NCI-H1417 treated with DMSO at 0.1 percent for 48 hours (cell line): ENCODE measurements at regions not wholly inside any gene's neighbourhood (a gene's known extent, or its start where the extent isn't known, plus 50 kb on each side); places are given as distances from the start of the nearest gene placed in this dataset.
"Not testable (repeated sequence)": the region's sequence is repeated elsewhere in the genome, so short reads cannot be mapped to it uniquely, and the experiment has no call there.

Experiments
- DNase-seq: peaks from one replicate; lab custom pipeline; 2025; lab: John Stamatoyannopoulos, UW

DNA sequence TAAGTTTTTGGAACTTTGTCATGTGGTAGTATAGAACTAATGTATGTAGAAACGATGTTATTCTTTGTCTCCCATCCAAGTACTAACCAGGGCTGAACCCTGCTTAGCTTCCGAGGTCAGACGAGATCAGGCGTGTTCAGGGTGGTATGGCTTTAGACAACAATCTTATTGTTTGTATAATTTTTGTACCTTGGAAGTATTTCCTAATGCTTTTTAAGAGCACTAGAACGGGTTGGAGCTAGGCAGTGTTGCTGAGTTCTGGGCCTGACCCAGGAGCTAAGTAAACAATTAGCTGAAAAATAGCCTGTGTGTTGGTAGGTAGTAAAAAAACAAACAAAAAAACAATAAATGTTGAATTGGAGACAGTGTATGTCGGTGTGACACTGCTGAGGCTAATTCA lies 244.3 kb downstream of the EMP1 start:
- DNase-seq, result no peak

DNA sequence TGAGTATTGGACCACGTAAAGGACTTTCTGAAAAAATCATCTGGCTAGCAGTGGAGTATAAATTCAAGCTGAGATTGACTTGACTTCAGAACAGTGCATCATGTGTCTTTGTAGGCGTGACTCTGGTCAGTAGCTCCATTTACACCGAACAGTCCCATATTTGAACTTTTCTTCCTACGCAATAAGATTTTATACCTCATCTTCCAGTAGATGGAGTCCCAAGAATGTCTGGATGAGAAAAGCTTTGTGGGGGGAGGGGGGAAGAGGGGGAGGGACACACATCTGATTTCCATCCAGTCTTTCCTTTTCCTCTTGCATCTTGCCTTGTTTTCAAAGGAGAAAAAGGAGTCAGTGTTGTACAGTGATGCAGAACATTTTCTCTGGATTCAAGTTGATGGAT lies 241.0 kb downstream of the EMP1 start:
- no peak for DNase-seq

DNA sequence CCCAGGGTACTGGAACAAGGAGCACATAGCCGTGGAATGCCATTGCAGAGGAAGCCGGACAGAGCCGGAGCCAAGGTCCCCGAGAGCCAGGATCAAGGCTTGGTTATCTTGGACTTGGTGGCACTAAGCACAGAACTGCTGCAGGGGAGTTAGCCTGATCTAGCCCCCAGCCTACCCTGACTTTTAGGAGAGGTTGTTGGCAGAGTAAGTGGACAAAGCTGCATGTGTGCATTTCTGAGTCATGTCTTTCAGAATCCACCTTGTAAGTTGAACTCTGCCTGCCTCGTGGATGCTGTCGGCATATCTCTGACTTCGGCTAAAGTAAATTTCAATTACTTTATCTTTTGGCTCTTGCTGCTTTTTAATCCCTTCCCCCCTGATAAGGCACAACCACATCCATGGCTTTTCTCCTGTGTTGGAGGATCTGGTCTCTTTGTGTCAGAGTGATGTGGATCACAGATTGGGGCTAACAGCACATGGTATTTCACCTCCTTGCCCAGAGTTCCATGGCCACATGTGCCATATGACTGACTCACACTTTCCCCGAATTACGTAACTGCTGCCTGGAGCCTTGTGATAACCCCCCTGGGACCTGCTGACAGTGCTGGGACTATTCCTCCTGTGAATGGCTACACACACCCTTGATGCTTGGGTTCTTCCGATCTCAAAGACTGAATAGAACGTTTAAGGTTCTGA lies 240.3 kb downstream of the EMP1 start:
- DNase-seq, result no peak

DNA sequence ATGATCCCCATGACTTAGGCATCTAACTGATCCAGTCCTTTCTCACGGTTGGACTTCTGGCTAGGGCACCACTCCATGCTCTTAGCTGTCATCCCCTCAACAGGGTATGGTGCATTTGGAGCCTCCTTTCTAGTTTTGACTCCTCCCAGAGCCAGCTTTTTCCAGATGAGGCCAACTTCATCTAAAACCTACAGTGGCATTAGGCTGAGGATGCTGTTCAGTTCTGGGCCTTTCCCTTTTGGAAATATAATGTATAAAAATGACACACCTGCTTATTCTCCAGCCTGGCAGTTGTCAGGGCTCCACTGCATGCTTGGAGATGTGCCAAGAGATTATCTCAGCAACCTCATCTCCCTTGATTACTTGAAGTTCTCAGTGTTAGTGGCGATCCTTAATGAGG lies 239.7 kb downstream of the EMP1 start:
- no peak for DNase-seq

DNA sequence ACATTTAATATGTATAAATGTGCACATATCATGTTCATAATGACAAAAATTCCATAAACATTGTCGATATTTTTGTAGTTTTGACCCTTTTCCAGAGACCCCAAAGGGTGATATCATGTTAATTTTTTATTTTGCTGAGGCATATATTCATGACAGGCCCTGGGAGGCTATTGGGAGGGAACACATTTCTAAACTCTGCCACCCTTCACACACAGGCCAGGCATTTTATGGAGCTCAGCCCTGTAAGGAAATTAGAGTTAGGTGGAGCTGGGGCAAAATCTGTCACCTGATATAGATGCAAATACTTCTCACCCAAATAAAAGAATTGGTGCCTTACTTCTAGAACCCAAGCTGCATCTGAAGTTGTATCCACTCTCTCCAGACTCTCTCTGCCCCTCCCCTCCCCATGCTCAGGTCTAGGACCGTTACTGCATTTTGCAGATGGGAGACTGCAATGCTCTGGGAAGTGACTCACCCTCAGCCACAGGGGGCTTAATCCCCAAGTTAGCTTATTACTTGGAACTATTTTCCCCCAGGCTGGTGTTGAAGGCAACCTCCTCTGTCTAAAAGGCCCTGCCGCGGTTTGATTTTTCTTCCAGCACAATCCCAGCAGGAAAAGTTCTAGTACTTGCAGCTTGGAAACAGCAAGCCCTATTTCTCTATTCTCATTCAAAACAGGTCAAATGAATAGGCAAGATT lies 238.9 kb downstream of the EMP1 start:
- no peak for DNase-seq

DNA sequence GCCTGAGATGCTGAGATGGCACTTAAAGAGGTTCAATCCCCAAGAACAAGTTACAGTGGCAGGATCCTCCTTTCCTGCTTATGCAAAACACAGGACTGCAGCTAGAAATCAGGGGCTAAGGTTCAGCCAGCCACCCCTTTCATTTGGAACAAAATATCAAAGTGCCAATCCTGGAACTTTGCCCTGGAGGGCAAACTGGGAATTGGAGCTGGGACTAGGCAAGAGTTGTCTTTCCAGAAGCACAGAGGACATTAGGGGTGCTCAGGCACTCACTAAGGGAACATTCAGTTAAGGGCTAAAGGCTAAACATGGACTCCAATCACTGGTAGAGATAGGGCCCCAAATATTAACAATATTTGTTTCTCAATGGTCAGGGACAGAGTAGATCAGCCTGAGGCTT lies 237.2 kb downstream of the EMP1 start:
- no peak for DNase-seq

DNA sequence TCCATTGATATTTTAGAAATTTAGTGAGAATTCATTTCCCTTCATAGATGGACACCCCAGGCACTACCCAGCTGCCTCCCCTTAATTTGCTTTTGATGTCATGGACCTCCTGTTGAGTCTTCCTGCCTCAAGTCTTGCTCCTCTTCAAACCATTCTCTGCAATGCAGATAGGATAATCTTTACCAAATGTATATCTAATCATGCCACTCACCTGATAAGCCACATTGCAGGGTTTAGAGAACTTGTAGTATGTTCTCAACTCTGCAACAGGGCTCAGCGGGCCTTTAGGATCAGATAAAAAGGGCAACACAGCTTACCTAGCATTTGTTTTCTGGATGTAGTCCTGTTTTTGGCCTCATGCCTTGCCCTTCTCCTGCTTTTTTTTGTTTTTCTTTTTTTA lies 234.5 kb downstream of the EMP1 start:
- DNase-seq, result no peak

DNA sequence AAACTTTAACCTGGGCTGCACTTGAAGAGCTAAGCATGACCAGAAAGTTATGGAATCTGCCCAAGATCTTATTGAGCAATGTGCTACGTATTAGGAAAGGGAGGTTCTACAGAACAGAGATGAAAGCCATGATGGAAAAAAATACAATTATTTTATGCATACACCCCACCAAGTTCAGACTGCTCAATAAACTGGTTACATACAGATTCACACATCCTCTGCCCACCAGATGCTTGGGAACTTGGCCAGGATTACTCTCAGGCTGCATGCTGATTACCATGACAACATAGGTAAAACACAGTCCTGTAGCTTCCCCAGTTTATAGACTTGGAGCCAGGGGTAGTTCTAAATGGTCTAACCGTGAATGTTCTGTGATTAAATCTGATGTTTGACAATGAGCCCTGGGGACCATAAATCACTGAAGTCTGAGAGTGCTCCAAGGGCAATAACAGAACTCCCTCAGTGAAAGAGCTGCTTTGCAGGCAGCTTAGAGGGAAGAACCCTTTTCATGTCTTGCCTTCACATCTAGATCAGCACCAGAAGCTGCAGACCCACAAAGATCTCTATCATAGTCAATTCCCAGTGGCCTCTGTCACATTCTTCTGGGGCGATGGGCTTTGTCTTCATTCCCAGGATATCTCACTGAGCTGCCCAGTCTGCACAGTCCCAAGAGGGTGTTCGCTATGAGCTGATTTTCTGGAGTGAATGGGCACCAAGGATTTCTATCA lies 232.2 kb downstream of the EMP1 start:
- DNase-seq, result no peak

DNA sequence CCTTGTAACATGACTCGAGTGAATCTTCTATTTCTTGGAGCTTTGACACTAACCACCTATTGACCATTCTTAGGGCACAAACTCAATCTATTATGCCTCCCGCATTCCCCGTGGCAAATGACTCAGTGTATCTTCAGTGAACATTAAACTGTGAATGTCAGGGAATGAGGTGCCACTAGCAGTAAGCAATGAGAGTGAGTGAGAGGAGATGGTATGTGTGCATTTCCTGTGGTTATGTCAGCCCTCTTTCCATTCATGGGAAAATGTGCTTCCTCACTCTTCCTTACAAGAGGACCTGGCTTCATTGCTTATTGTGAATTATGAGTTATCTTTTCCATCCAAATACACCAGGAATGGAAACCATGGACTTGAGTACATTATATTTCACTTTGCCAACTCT lies 229.2 kb downstream of the EMP1 start:
- DNase-seq, result no peak

DNA sequence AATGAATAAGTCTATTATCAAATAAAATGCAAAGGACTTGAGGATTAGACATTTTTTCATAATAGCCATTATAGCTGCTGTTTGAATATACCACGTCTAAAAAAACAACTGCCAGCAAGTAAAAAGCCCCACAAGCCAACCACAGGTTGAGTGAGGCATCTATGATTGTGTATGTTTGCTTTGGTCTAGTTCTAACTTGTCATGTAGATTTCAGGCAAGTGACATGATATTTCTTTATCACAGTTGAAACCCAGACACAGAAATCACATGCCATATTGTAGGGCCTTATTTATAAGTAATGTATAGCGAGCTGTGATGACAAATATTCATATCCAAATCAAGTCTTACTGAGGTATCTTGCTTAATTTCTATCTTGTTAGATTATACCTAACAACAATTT lies 225.8 kb downstream of the EMP1 start:
- no peak for DNase-seq

DNA sequence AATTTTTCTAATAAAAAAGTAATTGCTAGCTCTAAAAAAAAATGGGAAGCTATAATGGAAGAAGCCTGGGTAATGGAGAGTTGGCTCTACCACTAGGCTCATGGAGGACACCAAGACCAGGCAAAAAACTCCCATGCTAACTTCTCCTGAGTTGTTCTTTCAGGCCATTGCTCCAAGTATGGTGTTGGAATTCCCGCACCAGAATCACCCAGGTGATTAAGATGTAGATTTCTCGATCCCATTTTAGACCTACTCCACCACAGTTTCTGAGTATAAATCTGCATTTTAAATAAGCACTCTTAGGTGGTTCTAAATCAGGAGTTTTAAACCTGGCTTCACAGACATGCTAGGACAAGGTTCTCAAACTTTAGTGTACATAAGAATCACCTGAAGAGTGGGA lies 221.0 kb downstream of the EMP1 start:
- DNase-seq, result no peak

DNA sequence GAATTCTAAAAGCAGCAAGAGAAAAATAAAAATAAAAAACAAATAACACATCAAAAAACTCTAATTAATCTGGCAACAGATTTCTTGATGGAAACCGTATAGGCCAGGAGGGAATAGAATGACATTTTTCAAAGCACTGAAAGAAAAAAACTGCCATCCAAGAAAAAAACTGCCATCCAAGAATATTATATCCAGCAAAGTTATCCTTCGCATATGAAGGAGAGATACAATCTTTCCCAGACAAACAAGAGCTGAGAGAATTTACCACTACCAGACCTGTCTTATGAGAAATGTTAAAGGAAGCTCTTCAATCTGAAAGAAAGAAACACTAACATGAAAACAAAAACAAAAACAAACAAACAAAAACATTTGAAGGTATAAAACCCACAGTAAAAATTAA lies 214.8 kb downstream of the EMP1 start:
- no peak for DNase-seq

DNA sequence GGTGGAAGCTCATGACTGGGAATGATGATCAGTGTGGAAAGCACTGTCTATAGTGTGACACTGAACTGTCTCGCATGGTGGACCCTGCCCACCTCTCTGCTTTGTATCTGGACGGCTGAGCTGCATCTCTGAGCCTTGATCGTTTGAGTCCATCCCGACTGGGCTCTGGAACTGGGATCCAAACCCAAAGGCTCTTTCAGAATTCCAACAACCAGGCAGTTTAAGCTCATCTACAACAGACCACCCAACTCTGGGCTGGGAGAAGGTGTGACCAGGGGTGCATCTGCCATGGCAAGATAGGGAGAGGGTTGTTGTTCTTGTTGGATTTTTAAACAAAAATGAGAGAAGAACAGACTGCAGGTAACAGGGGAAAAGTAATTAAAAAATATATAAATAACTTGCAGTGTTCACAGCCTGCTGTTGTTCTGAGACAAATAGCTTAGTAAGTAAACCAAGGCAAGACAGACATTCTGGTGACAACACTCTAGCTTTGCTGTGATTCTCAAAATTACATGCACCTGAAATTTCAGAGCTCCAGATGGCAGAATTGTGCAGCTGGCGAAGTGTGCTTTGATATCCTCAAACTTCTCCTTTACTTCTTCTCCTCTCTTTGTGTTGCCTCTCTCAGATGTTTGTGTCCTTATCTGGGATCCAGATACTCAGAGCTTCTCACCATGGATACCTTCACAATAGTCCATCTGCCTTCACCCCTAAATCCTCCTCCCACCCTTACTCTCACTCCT lies 209.6 kb downstream of the EMP1 start:
- no peak for DNase-seq

DNA sequence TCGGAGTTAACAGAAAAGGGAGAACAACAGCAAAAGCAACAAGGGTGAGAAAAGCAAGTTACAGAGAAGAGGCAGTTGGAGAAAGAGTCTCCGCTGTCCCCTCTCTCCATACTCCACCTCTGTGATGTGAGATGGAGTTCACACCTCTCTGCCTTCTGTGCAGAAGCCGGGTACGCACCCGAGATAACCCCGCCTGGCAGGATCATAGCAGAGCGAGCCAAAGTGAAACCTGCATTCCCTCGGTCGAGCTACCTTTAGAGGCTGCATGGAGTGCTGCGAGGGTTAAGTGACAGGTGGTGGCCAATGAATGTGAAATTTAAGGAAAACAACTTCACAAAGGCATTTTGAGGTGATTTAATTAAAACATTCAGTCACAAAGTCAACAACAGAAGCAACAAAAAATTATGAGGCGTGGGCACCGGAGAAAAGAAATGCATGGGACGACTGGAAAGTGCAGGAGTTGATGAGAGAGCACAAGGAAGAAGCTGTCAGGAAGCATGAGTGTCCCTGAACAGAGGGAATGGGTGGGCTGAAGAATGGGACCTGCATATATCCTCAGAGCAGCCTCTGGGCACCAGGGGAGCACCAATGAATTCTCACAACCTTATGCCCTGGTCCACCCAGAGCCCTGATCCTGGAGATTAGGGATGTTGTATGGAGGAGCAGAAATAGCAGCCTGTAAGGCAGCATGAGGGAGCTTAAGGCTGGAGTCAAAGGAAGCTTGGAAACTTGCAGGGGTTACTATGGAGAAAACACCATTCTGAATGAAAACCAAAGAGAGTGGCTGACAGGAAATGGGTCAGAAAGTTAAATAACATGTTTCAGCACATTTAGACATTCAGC lies 208.3 kb downstream of the EMP1 start:
- DNase-seq, result no peak

DNA sequence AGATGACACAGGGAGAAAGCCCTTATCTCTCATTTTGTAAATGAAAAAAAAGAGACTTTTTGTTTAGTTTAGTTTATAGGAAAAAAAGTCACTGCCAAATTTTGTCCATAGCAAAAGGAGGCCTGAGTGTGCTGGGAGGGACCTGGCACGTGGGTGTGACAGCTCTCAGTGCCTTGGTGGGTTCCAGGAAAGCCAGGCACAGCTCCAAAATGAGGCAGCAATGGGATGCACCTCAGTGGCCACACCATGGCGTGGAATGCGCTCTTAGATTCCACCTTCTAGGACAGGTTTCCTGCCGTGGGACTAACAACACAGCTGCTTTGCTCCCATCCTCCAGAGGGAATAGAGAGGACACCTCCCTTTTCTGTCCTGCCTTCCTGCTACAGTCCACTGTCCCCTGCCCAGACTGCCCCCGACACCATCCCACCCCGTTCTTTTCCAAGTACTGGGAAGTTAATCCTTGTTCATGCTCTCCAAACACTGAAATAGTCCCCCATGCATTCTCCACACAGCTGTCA lies 207.6 kb downstream of the EMP1 start:
- DNase-seq, result no peak

DNA sequence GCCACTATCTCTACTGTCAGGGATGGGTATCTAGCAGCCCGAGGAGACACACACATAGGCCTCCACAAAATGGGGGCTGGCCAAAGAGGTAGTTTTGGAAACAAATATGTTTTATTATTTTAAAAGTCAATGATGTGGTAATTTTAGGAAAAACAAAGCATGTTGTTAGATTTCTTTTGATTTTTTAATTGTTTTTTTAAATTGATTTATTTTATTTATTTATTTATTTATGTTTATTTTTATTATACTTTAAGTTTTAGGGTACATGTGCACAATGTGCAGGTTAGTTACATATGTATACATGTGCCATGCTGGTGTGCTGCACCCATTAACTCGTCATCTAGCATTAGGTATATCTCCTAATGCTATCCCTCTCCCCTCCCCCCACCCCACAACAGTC lies 194.8 kb downstream of the EMP1 start:
- not testable (repeated sequence) for DNase-seq

DNA sequence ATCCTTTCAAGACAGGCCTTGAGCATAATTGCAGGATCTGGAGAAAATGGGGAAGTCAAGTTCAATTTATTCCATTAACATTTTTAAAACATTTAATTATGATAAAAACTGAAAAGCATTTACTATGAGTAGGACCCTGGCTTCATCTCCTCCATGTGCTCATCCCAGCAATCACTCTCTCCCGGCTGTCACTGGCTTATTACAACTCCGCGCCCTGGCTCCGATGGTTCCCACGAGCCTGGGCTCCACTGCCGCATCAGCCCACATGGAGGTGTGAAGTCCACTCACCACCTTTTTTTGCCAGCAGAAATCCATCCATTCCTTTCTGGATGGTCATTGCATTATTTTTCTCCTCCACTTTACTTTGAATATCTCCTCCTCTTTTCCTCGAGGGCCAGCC lies 194.4 kb downstream of the EMP1 start:
- no peak for DNase-seq

DNA sequence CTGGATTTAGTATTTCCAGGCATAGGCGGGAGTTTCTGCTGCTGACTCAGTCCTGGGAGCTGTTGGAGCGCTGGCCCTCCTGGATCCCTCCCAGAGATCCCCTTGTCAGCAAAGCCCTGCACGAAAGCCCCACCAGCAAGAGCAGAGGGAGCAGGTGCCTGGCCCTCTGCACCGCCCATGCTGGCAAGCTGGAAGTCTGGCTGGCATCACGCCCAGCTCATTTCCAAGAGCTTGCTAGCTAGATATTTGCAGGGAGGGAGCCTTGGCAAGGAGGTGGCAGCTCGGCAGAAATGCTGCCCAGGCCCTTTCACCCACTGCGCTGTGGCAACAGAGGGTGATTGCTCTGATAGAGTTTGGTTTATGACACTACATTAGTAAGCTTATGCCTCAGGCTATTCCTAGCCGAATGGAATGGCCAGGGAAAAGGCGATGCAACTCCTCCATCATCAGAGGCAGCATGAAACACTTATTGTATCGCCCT lies 193.9 kb downstream of the EMP1 start:
- peak; percentile 28 for DNase-seq

DNA sequence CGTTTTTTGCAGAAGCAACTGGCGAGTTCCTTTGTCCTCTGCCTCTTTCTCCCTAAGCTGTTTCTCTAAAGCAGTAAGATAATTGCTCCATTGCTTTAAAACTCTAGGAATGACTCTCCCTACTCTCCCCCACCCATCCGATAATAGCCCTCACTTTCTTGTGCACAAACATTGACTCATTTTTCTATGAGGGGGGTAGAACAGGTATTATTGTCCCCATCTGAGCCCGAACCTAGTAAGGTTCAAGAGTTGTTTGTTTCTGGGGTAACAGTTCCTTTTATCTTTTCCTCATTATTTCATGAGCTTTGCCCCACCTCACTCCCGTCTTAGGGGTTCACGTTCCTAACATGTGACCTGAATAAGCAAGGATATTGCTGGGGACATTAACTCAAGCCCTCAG lies 190.6 kb downstream of the EMP1 start:
- DNase-seq, result no peak

DNA sequence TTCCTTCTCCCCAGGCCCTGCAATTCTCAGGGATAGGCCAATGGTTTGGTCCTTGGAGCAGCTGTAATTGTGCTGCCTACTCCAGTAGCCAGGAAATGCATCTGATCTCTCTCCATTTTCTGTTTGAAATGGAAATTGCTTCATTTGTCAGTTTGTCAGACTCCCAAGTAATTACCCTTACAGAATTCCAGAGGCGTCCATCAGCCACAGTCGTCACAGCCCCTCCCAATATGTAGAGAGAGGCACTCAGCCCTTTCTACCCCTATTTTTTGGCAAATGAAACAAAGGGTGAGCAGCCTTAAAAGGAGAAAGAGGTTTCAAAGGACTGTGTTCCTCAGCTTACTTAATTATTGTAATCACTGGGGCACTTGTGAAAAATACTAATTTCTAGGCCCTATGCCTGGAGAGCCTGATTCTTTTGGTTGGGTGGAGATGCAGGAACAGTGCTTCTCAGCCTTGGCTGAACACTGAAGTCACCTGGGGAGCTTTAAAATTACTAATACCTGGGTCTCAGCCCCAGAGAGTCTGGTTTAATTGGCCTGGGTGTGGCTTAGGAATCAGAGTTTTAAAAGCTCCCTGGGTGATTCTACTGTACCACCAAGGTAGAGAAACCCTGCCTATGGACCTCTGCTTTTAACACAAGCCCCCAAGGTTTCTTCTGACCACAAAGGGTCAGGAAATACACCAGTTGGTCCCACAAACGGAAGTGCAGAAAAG lies 190.0 kb downstream of the EMP1 start:
- no peak for DNase-seq

DNA sequence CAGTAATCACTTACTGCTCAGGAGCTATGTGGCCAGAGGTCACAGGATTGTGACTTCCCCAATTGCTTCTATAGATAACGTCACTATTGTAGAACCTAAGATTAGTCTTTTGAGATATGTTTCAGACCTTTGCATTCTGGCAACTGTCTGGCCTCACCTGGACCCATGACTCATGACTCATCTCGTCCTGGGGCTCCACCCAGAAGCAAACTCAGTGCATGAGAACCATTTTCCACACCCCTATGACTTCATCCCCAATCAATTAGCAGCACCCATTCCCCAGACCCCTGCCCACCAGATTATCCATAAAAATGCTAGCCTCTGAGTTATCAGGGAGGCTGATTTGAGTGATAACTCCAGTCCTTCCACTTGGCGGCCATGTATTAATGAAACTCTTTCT lies 186.9 kb downstream of the EMP1 start:
- no peak for DNase-seq
